PFSK-1 (cell line): ENCODE measurements at regions not wholly inside any gene's neighbourhood (a gene's known extent, or its start where the extent isn't known, plus 50 kb on each side); places are given as distances from the start of the nearest gene placed in this dataset.

ENCODE experiments used
- POLR2AphosphoS5 ChIP-seq: IDR thresholded peaks from 2 replicates; pipeline ENCODE4 v1.6.1; 2012; ENCODE audit warnings: low read depth, mild to moderate bottlenecking, control low read depth, low read length, moderate library complexity
- SIN3A ChIP-seq: IDR thresholded peaks from 2 replicates; pipeline ENCODE4 v1.6.1; 2012; ENCODE audit warnings: mild to moderate bottlenecking, low read length, moderate library complexity, borderline replicate concordance; ENCODE audit not compliant: insufficient read depth
- TAF1 ChIP-seq: IDR thresholded peaks from 2 replicates; pipeline ENCODE4 v1.6.1; 2012; ENCODE audit warnings: low read length, control low read depth, borderline replicate concordance; ENCODE audit not compliant: insufficient read depth
- TF ChIP-seq, protein P1 (sequence below), 2 experiments: IDR thresholded peaks; 2 replicates each; pipeline versions ENCODE4 v1.6.1 to v1.8.0; 2011 to 2012; ENCODE audit warnings: low read depth in 2 of 2, low read length in 2 of 2, control low read depth in 1 of 2, inconsistent platforms in 1 of 2, mild to moderate bottlenecking in 1 of 2, moderate library complexity in 1 of 2; ENCODE audit not compliant: insufficient read depth in 1 of 2

DNA sequence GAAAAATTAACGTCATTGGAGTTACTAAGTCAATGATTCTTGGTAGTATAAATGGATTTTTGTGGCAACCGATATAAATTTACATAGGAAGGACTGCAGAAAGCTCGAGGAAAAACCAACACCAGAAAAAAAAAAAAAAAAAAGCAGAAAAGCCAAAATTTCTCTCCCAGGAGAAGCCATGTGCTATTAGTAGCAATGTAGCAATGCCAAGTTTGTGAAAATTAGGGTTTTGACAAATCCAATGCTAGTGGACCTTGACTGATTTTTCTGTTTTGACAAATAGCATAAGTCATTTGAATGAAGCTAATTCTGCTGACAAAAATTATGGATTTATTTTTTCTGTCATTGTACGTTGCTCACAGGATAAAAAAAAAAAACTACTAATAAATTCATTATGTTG, 1561.9 kb downstream of the MRPL39 start:
- TF ChIP-seq TAF1 (no peak), POLR2AphosphoS5 (no peak), SIN3A (no peak)
- TF ChIP-seq, protein P1, sequence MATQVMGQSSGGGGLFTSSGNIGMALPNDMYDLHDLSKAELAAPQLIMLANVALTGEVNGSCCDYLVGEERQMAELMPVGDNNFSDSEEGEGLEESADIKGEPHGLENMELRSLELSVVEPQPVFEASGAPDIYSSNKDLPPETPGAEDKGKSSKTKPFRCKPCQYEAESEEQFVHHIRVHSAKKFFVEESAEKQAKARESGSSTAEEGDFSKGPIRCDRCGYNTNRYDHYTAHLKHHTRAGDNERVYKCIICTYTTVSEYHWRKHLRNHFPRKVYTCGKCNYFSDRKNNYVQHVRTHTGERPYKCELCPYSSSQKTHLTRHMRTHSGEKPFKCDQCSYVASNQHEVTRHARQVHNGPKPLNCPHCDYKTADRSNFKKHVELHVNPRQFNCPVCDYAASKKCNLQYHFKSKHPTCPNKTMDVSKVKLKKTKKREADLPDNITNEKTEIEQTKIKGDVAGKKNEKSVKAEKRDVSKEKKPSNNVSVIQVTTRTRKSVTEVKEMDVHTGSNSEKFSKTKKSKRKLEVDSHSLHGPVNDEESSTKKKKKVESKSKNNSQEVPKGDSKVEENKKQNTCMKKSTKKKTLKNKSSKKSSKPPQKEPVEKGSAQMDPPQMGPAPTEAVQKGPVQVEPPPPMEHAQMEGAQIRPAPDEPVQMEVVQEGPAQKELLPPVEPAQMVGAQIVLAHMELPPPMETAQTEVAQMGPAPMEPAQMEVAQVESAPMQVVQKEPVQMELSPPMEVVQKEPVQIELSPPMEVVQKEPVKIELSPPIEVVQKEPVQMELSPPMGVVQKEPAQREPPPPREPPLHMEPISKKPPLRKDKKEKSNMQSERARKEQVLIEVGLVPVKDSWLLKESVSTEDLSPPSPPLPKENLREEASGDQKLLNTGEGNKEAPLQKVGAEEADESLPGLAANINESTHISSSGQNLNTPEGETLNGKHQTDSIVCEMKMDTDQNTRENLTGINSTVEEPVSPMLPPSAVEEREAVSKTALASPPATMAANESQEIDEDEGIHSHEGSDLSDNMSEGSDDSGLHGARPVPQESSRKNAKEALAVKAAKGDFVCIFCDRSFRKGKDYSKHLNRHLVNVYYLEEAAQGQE (IDR thresholded peaks at IDR 0.05; ENCODE audit: insufficient read depth in 1 of 2, low read depth in 2 of 2, low read length in 2 of 2): no peak
